Activated CD4-positive, alpha-beta T cell treated with anti-CD3 and anti-CD28 coated beads, Interleukin-2, amount 50 U/mL, for 24 hours (primary cell): ENCODE measurements at regions not wholly inside any gene's neighbourhood (a gene's known extent, or its start where the extent isn't known, plus 50 kb on each side); places are given as distances from the start of the nearest gene placed in this dataset.

ENCODE experiments used
- DNase-seq, 2 donors: peaks; one replicate each; pipeline ENCODE4 v3.0.0-alpha.2; 2020; ENCODE audit warnings: low read depth in 1 of 2, low spot score in 1 of 2

GRCh38 chr2:58939388-58939787 lies 698.3 kb upstream of the FANCL start:
- no peak for DNase-seq

GRCh38 chr2:58938988-58939387 lies 697.9 kb upstream of the FANCL start:
- DNase-seq: no peak

GRCh38 chr2:58932801-58933200 lies 691.7 kb upstream of the FANCL start:
- DNase-seq: no peak

DNA sequence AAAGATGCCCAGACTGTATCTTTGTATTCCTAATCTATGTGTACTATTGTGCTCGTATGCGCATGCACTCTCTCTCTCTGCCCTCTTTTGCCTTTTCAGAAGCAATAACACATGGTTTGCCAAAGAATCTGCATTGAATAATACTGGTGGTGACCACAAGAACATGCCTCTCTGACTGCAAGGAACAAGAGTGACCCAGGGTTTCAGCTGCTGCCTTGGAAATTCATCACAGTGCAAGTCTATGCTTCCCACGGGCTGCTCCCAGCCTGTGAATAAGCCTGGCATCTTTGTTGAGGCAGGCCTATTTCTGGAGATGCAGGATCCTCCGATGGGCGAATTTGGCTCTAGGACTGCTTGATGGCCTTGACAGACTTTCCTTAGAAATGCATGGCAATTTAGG lies 689.4 kb upstream of the FANCL start:
- no peak for DNase-seq

- DNase-seq: no peak
These were observed 687.8 kb upstream of the FANCL start for GRCh38 chr2:58928973-58929372.

DNA sequence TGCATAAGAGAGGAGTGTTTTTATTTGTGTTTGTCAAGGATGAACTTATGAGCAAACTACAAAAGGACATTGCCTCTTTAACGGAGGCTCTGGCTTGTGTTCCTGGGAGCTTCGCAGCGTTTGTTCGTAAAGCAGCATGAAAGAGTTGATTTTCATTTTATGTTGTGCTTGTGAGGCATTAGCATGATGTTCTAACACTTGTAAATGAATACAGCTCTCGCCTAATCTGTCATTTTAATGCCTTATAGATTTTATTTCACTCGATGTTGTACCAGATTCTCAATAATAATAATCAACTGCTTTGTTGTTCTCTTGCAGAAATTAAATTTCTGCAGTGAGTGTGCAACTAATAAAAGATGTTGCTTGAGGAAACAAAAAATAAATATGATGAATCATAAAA lies 687.3 kb upstream of the FANCL start:
- DNase-seq: no peak

GRCh38 chr2:58926112-58926511 lies 685.0 kb upstream of the FANCL start:
- no peak for DNase-seq

DNA sequence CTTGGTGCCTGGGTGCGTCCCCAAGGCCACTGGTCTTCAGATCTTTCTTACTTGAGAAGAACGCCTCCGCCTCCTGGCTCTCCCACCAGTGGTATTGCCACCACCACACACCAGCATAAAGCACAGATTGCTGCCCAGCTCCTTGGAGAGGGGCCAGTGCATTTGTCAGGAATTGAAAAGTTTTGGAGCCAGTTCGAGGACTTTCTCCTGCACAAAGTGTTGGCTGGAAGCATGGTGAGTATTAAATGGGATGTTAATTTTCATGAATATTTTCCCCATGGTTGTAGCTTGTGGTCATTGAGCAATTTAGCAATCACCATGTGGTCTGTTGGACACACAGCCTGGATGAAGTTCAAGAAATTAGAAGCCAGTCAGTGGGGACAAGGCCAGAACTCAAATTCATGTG lies 684.6 kb upstream of the FANCL start:
- no peak for DNase-seq

- no peak for DNase-seq
These were observed 682.7 kb upstream of the FANCL start for GRCh38 chr2:58923869-58924268.

- DNase-seq: no peak
These were observed 681.1 kb upstream of the FANCL start for GRCh38 chr2:58922245-58922644.

DNA sequence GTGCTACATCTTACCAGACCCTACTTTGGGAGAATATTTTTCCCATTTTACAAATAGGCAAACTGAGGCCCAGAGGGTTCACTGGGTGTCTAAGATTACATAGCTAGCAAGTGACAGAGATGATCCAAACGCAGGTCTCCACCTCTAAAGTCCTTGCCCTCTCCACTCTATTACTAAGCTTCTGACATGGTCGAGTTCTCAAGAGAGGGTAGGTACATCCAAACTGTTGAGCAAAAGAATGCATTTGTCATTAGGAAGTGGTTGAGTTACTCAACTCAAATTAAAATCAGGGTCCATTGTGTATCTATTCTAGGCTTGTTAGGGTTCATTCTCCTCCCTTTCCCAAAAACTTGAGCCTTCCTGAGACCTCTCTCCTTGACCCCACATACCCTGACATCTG lies 680.6 kb upstream of the FANCL start:
- no peak for DNase-seq

DNA sequence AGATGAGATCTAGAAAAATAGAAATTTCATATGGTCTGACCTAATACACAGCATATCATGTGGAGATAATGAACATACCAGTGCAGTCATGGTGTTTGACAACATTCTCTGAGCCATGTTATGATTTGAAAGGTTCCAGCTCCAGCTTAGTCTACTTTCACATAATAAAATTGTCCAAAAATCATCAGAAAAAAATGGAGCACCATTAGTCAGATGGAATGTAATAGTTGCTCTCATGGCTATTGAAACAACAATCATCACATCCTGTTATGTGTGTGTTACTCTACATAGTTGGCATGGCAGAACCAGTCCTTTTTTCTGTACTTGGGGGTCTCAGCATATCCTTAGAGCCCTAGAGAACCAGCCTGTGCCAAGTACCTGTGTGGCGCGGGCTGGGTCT lies 678.9 kb upstream of the FANCL start:
- DNase-seq: no peak

GRCh38 chr2:58919316-58919715 lies 678.2 kb upstream of the FANCL start:
- no peak for DNase-seq

DNA sequence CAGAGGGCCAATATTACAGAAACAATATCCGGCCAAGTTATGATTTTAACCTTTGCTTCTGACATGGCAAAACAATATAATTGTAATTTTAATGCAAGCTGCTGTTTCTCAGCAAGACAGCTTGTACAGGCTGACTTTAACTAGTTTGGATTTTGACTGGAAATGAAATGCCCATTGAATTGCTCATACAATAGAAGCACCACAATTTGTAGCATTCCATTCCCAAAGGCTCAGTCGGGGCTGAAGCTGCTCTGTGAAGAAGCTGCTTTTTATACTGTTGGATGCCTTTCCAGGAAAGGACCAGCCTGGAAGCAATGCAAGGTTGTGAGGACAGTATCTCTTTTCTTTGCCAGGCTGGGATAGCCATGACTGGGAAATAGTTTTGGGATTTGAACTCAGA lies 677.0 kb upstream of the FANCL start:
- no peak for DNase-seq

- DNase-seq: no peak
These were observed 676.5 kb upstream of the FANCL start for GRCh38 chr2:58917596-58917995.

GRCh38 chr2:58916063-58916462 lies 674.9 kb upstream of the FANCL start:
- DNase-seq: no peak

DNA sequence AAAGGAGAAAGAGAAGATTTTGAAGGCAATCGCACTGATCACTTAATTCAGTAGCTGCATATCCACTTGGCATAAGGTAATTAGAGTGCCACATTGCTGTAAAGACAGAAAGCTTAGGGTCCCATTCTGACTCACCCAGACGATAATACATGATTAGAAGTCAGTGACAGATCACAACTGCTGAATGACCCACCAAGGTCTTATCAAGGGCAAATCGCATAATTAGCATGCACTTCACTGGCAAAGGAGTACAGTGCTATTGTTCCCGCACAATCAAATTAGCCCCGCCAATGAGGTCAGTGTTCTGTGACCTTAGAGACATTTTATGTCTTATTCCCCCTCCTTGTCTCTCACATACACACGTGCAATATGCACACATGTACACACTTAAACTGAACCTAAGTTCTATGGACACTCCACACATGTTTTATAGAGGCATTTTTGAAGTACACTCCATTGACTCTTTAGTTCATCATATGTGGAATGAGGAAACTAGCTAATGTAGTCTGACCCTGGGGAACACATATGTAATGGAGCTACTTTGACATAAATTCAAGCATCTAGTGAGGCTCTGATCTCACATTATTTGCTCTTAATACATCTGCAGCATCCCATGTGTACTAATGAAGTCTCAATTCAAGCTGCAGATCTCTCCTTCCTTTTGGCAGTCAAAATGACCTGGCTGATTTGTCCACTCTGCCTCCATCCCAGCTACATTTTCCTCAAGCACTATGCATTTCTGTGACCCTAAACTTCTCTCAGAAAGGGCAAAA lies 673.8 kb upstream of the FANCL start:
- DNase-seq: no peak

- no peak for DNase-seq
These were observed 672.1 kb upstream of the FANCL start for GRCh38 chr2:58913082-58913726.

DNA sequence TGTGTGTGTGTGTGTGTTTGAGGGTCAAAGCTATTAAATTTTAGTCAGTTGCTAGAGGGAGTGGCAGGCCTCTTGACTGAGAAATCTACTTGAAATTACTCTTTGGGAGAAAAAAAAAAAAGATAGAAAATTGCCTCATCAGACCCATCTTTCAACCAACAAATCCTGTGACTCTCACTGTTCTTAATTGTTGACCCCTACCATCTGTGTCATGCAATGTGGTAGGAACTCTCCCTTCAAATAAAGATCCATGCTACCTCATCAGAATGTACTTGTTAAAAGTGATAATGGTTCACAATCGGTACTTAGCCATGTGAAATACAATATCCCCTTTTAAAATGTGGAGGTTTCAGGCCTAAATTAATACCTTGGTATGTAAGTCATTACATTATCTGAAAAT lies 670.8 kb upstream of the FANCL start:
- no peak for DNase-seq

GRCh38 chr2:58908501-58909154 lies 667.5 kb upstream of the FANCL start:
- no peak for DNase-seq

GRCh38 chr2:58907644-58908043 lies 666.5 kb upstream of the FANCL start:
- DNase-seq: no peak

- no peak for DNase-seq
These were observed 665.0 kb upstream of the FANCL start for GRCh38 chr2:58906081-58906645.
